HCT116 (cell line): ENCODE measurements at regions not wholly inside any gene's neighbourhood (a gene's known extent, or its start where the extent isn't known, plus 50 kb on each side); places are given as distances from the start of the nearest gene placed in this dataset.

Experiments
- ATAC-seq: fragments of 200-7000 bp; cut with Tn5 transposase; 2 replicates; pipeline ENCODE4 v1.9.1; 2020; ENCODE audit warnings: mild to moderate bottlenecking, moderate library complexity
- BruUV-seq: library from RNA; stranded (reverse); fragments of 400-500 nt; replicated peaks from 2 replicates; lab custom pipeline; 2021; lab: Mats Ljungman, UMichigan
- CTCF ChIA-PET: fragments of 300-600 bp; sonication (Branson Sonifier 250); formaldehyde crosslinking; loops from one replicate; lab custom pipeline; 2021; ENCODE audit warnings: antibody characterized with exemption; lab: Charles Lee
- POLR2A ChIA-PET: fragments of 300-600, 350-600 bp; sonication (Branson Sonifier 250); formaldehyde crosslinking; loops from one replicate; lab custom pipeline; 2021; ENCODE audit warnings: antibody characterized with exemption; lab: Charles Lee
- RAD21 ChIA-PET, 2 experiments: fragments of 300-600 bp; sonication (Branson Sonifier 250); formaldehyde crosslinking; loops; one replicate each; lab custom pipeline; 2023; ENCODE audit warnings: low total read pairs in 2 of 2; ENCODE audit not compliant: uncharacterized antibody in 2 of 2, unreplicated experiment in 2 of 2, low non-redundant PET in 1 of 2; lab: Charles Lee
- DNase-seq: peaks from one replicate; pipeline ENCODE4 v3.0.0-alpha.2; 2010; ENCODE audit warnings: low read depth, low spot score
- H2AFZ ChIP-seq: fragments of 200-600 bp; shearing (Covaris generic), sonication (generic); 2 replicates; pipeline ENCODE4 v1.6.1; 2017; ENCODE audit warnings: low read depth, mixed run types, mixed read lengths, antibody characterized with exemption, low read length; ENCODE audit not compliant: poor library complexity, severe bottlenecking
- H3K27ac ChIP-seq: 2 replicates; pipeline ENCODE4 v1.5.1; 2012; ENCODE audit warnings: low read depth, low read length
- H3K27me3 ChIP-seq: fragments of 200-600 bp; sonication (generic); 2 replicates; pipeline ENCODE4 v1.6.1; 2016; ENCODE audit warnings: mixed run types, low read length, mixed read lengths; ENCODE audit not compliant: insufficient read depth
- H3K36me3 ChIP-seq, 2 experiments: fragments of 200-500 bp in 1 of 2; fragments of 200-600 bp in 1 of 2; sonication (Bioruptor generic) in 1 of 2; sonication (generic) in 1 of 2; 2 replicates each; pipeline versions ENCODE4 v1.5.1 to v1.6.1; 2014 to 2016; ENCODE audit warnings: low read length in 2 of 2, inconsistent platforms in 1 of 2, mixed read lengths in 1 of 2, mixed run types in 1 of 2; ENCODE audit not compliant: insufficient read depth in 2 of 2, control insufficient read depth in 1 of 2
- H3K4me1 ChIP-seq, 2 experiments: fragments of 200-600 bp in 1 of 2; sonication (generic) in 1 of 2; 2 replicates each; pipeline versions ENCODE4 v1.5.1 to v1.6.1; 2012 to 2017; ENCODE audit warnings: low read length in 2 of 2, inconsistent platforms in 1 of 2, mild to moderate bottlenecking in 1 of 2, mixed read lengths in 1 of 2, mixed run types in 1 of 2, moderate library complexity in 1 of 2; ENCODE audit not compliant: insufficient read depth in 2 of 2, control insufficient read depth in 1 of 2
- H3K4me2 ChIP-seq: fragments of 200-600 bp; sonication (generic); 2 replicates; pipeline ENCODE4 v1.6.1; 2017; ENCODE audit warnings: mixed run types, low read length, mixed read lengths
- H3K4me3 ChIP-seq, 2 experiments: fragments of 200-600 bp in 1 of 2; sonication (generic) in 1 of 2; replicated peaks in 1 of 2; 2 replicates each; pipeline ENCODE4 v1.5.1; 2011 to 2016; ENCODE audit warnings: low read length in 2 of 2, control low read depth in 1 of 2, low read depth in 1 of 2, mild to moderate bottlenecking in 1 of 2, mixed read lengths in 1 of 2, mixed run types in 1 of 2
- H3K79me2 ChIP-seq: fragments of 200-600 bp; sonication (generic); 2 replicates; pipeline ENCODE4 v1.6.1; 2017; ENCODE audit warnings: mild to moderate bottlenecking, mixed run types, low read length, moderate library complexity, mixed read lengths; ENCODE audit not compliant: insufficient read depth
- H3K9ac ChIP-seq: fragments of 200-600 bp; sonication (generic); 2 replicates; pipeline ENCODE4 v1.6.1; 2016; ENCODE audit warnings: low read length, mixed read lengths
- H3K9me2 ChIP-seq: fragments of 200-600 bp; sonication (generic), shearing (Covaris generic); 2 replicates; pipeline ENCODE4 v1.6.1; 2017; ENCODE audit warnings: mixed run types, mild to moderate bottlenecking, moderate library complexity; ENCODE audit not compliant: insufficient read depth
- H3K9me3 ChIP-seq, 2 experiments: fragments of 200-500 bp in 1 of 2; fragments of 200-600 bp in 1 of 2; sonication (Bioruptor generic) in 1 of 2; sonication (generic) in 1 of 2; 2 replicates each; pipeline ENCODE4 v1.6.1; 2014 to 2017; ENCODE audit warnings: low read length in 2 of 2, mixed read lengths in 2 of 2, inconsistent platforms in 1 of 2, low read depth in 1 of 2, mild to moderate bottlenecking in 1 of 2, mixed run types in 1 of 2, moderate library complexity in 1 of 2; ENCODE audit not compliant: control insufficient read depth in 1 of 2, insufficient read depth in 1 of 2
- H4K20me1 ChIP-seq: fragments of 200-600 bp; sonication (generic), shearing (Covaris generic); 2 replicates; pipeline ENCODE4 v1.6.1; 2017; ENCODE audit warnings: mixed run types, mild to moderate bottlenecking, moderate library complexity; ENCODE audit not compliant: insufficient read depth
- ATF3 ChIP-seq: IDR thresholded peaks from 2 replicates; pipeline ENCODE4 v1.6.1; 2012
- CBX3 ChIP-seq: IDR thresholded peaks from 2 replicates; pipeline ENCODE4 v1.6.1; 2012; ENCODE audit warnings: low read depth
- CEBPB ChIP-seq: IDR thresholded peaks from 2 replicates; pipeline ENCODE4 v1.6.1; 2012; ENCODE audit warnings: low read depth
- EGR1 ChIP-seq: IDR thresholded peaks from 2 replicates; pipeline ENCODE4 v1.6.1; 2012; ENCODE audit warnings: low read depth
- ELF1 ChIP-seq: IDR thresholded peaks from 2 replicates; pipeline ENCODE4 v1.6.1; 2012; ENCODE audit warnings: low read depth, borderline replicate concordance
- EZH2 ChIP-seq: fragments of 200-600 bp; sonication (generic); IDR thresholded peaks from 2 replicates; pipeline ENCODE4 v1.6.1; 2017; ENCODE audit warnings: antibody characterized with exemption, mixed run types
- EZH2phosphoT487 ChIP-seq: fragments of 200-600 bp; IDR thresholded peaks from 2 replicates; pipeline ENCODE4 v1.6.1; 2018; ENCODE audit warnings: antibody characterized with exemption, borderline replicate concordance
- FOSL1 ChIP-seq: IDR thresholded peaks from 2 replicates; pipeline ENCODE4 v1.6.1; 2012; ENCODE audit warnings: low read depth
- JUND ChIP-seq: IDR thresholded peaks from 2 replicates; pipeline ENCODE4 v1.6.1; 2012
- MAX ChIP-seq: IDR thresholded peaks from 2 replicates; pipeline ENCODE4 v1.6.1; 2012
- POLR2A ChIP-seq: IDR thresholded peaks from 2 replicates; pipeline ENCODE4 v1.7.0; 2011; ENCODE audit warnings: borderline replicate concordance; ENCODE audit not compliant: insufficient read depth, insufficient read length; ENCODE audit errors: extremely low read depth
- POLR2AphosphoS5 ChIP-seq: IDR thresholded peaks from 2 replicates; pipeline ENCODE4 v1.6.1; 2011; ENCODE audit warnings: mild to moderate bottlenecking, low read depth, low read length, moderate library complexity
- RAD21 ChIP-seq: IDR thresholded peaks from 2 replicates; pipeline ENCODE4 v1.6.1; 2012; ENCODE audit warnings: low read depth, mild to moderate bottlenecking
- REST ChIP-seq: IDR thresholded peaks from 2 replicates; pipeline ENCODE4 v1.6.1; 2012; ENCODE audit warnings: low read depth
- SP1 ChIP-seq: IDR thresholded peaks from 2 replicates; pipeline ENCODE4 v1.6.1; 2012; ENCODE audit warnings: low read depth
- SRF ChIP-seq: IDR thresholded peaks from 2 replicates; pipeline ENCODE4 v1.6.1; 2012; ENCODE audit warnings: low read depth
- TCF7L2 ChIP-seq: IDR thresholded peaks from 2 replicates; pipeline ENCODE4 v1.7.0; 2011; ENCODE audit warnings: borderline replicate concordance, inconsistent platforms; ENCODE audit not compliant: insufficient read depth, insufficient read length; ENCODE audit errors: extremely low read depth
- ZBTB33 ChIP-seq: IDR thresholded peaks from 2 replicates; pipeline ENCODE4 v1.6.1; 2011; ENCODE audit warnings: mild to moderate bottlenecking, low read length, moderate library complexity; ENCODE audit not compliant: insufficient replicate concordance; ENCODE audit errors: extremely low read depth
- ZNF274 ChIP-seq: fragments of 200-500 bp; sonication (Bioruptor generic); IDR thresholded peaks from 2 replicates; pipeline ENCODE4 v1.6.1; 2014; ENCODE audit warnings: mild to moderate bottlenecking, low read depth, low read length, inconsistent platforms
- intact Hi-C: fragments of 100-400 bp; cut with micrococcal nuclease; formaldehyde crosslinking; loops from 2 replicates; pipeline ENCODE4 v1.10.0; 2022

- H3K9me2 ChIP-seq, result no peaks in the 10 kb centered on the region
- no peak for TF ChIP-seq ZBTB33
- TF ChIP-seq CEBPB, result no peak
- TF ChIP-seq FOSL1, result no peak
- TF ChIP-seq ATF3, result no peak
- no peak for TF ChIP-seq EGR1
- no peak for TF ChIP-seq SRF
- TF ChIP-seq MAX, result no peak
- no peak for TF ChIP-seq POLR2AphosphoS5
- no peak for TF ChIP-seq POLR2A
- TF ChIP-seq EZH2, result no peak
- TF ChIP-seq EZH2phosphoT487, result no peak
- TF ChIP-seq RAD21, result no peak
- no peak for TF ChIP-seq SP1
- TF ChIP-seq JUND, result no peak
- TF ChIP-seq CBX3, result no peak
- TF ChIP-seq REST, result no peak
- no peak for TF ChIP-seq TCF7L2
- TF ChIP-seq ZNF274, result no peak
- no peak for TF ChIP-seq ELF1
- ATAC-seq (no peak), DNase-seq (no peak)
- no peaks in the 10 kb centered on the region for H4K20me1 ChIP-seq
- intact Hi-C loops, result no loop called here
- no peak overlapping the region for H3K4me2 ChIP-seq
- H3K36me3 ChIP-seq, result no peaks in the 10 kb centered on the region
- H3K4me3 ChIP-seq, result no peak overlapping the region
- H3K9ac ChIP-seq, result no peak overlapping the region
- no peaks in the 10 kb centered on the region for H3K4me1 ChIP-seq
- CTCF ChIA-PET, result no interaction called here
- BruUV-seq, result no TSS peak
- H3K27me3 ChIP-seq, result no peaks in the 10 kb centered on the region
- RAD21 ChIA-PET, result no interaction called here
- POLR2A ChIA-PET, result no interaction called here
- H3K9me3 ChIP-seq, result no peaks in the 10 kb centered on the region
- no peak overlapping the region for H2AFZ ChIP-seq
- no peaks in the 10 kb centered on the region for H3K79me2 ChIP-seq
- no peak overlapping the region for H3K27ac ChIP-seq
Measured at GRCh38 chr10:131656431-131656841, 244.4 kb upstream of the PPP2R2D start.
